ENCODE measurements at regions not wholly inside any gene's neighbourhood (a gene's known extent, or its start where the extent isn't known, plus 50 kb on each side); places are given as distances from the start of the nearest gene placed in this dataset.

GRCh38 chr6:40302856-40303454, 284.2 kb downstream of the LRFN2 start:
- CTCF ChIA-PET = no interaction called here
- Mint-ChIP-seq H3K9me3 (peaks cover 2% of the 10 kb centered on the region), H3K36me3 (ENCODE audit: low read depth) (no peaks in the 10 kb centered on the region), H3K27ac (no peak overlapping the region), H3K27me3 (peaks cover 23% of the 10 kb centered on the region), H3K4me1 (no peaks in the 10 kb centered on the region), H3K4me3 (no peak overlapping the region)
- POLR2A ChIA-PET = no interaction called here
- no peak for DNase-seq

GRCh38 chr6:40299681-40300080, 287.5 kb downstream of the LRFN2 start:
- Mint-ChIP-seq H3K4me3 (no peak overlapping the region), H3K27ac (no peak overlapping the region), H3K27me3 (no peaks in the 10 kb centered on the region), H3K9me3 (peaks cover 2% of the 10 kb centered on the region), H3K4me1 (no peaks in the 10 kb centered on the region), H3K36me3 (ENCODE audit: low read depth) (no peaks in the 10 kb centered on the region)
- DNase-seq = no peak
- ChIA-PET CTCF (interaction anchor here (0.6 kb wide), 1 partner anchor 270 kb away, joined by 3 read pairs; no protein-coding TSS in a partner anchor), POLR2A (no interaction called here)

GRCh38 chr6:40298207-40298606, 289.0 kb downstream of the LRFN2 start:
- H3K27ac Mint-ChIP-seq = no peak overlapping the region
- ChIA-PET POLR2A (no interaction called here), CTCF (no interaction called here)
- H3K9me3 Mint-ChIP-seq = peaks cover 2% of the 10 kb centered on the region
- H3K4me3 Mint-ChIP-seq = no peak overlapping the region
- no peaks in the 10 kb centered on the region for H3K27me3 Mint-ChIP-seq
- H3K36me3 Mint-ChIP-seq (ENCODE audit: low read depth) = no peaks in the 10 kb centered on the region
- DNase-seq = no peak
- H3K4me1 Mint-ChIP-seq = no peaks in the 10 kb centered on the region

- no peak overlapping the region for H3K27ac Mint-ChIP-seq
- H3K36me3 Mint-ChIP-seq (ENCODE audit: low read depth) = no peaks in the 10 kb centered on the region
- peaks cover 2% of the 10 kb centered on the region for H3K9me3 Mint-ChIP-seq
- DNase-seq = no peak
- ChIA-PET POLR2A (no interaction called here), CTCF (no interaction called here)
- no peak overlapping the region for H3K4me3 Mint-ChIP-seq
- peaks cover 4% of the 10 kb centered on the region for H3K27me3 Mint-ChIP-seq
- H3K4me1 Mint-ChIP-seq = no peaks in the 10 kb centered on the region
Measured at GRCh38 chr6:40295251-40295950, 291.8 kb downstream of the LRFN2 start.

GRCh38 chr6:40293460-40294185, 293.5 kb downstream of the LRFN2 start:
- no peak for DNase-seq
- ChIA-PET POLR2A (no interaction called here), CTCF (no interaction called here)
- Mint-ChIP-seq H3K4me3 (no peak overlapping the region), H3K27ac (no peak overlapping the region), H3K9me3 (no peaks in the 10 kb centered on the region), H3K4me1 (no peaks in the 10 kb centered on the region), H3K36me3 (ENCODE audit: low read depth) (no peaks in the 10 kb centered on the region), H3K27me3 (peaks cover 6% of the 10 kb centered on the region)

GRCh38 chr6:40293060-40293459, 294.1 kb downstream of the LRFN2 start:
- no peak for DNase-seq
- Mint-ChIP-seq H3K9me3 (no peaks in the 10 kb centered on the region), H3K4me3 (no peak overlapping the region), H3K27me3 (peaks cover 8% of the 10 kb centered on the region), H3K36me3 (ENCODE audit: low read depth) (no peaks in the 10 kb centered on the region), H3K4me1 (no peaks in the 10 kb centered on the region), H3K27ac (no peak overlapping the region)
- POLR2A ChIA-PET = no interaction called here
- CTCF ChIA-PET = no interaction called here

GRCh38 chr6:40290816-40291215, 296.3 kb downstream of the LRFN2 start:
- CTCF ChIA-PET = no interaction called here
- H3K27me3 Mint-ChIP-seq = peaks cover 29% of the 10 kb centered on the region
- no peaks in the 10 kb centered on the region for H3K36me3 Mint-ChIP-seq (ENCODE audit: low read depth)
- H3K27ac Mint-ChIP-seq = no peak overlapping the region
- H3K9me3 Mint-ChIP-seq = no peaks in the 10 kb centered on the region
- H3K4me1 Mint-ChIP-seq = no peaks in the 10 kb centered on the region
- POLR2A ChIA-PET = no interaction called here
- no peak for DNase-seq
- no peak overlapping the region for H3K4me3 Mint-ChIP-seq

- H3K36me3 Mint-ChIP-seq (ENCODE audit: low read depth) = no peaks in the 10 kb centered on the region
- peaks cover 39% of the 10 kb centered on the region for H3K27me3 Mint-ChIP-seq
- H3K9me3 Mint-ChIP-seq = no peaks in the 10 kb centered on the region
- CTCF ChIA-PET = no interaction called here
- POLR2A ChIA-PET = no interaction called here
- H3K4me1 Mint-ChIP-seq = no peaks in the 10 kb centered on the region
- no peak for DNase-seq
- no peak overlapping the region for H3K4me3 Mint-ChIP-seq
- H3K27ac Mint-ChIP-seq = no peak overlapping the region
Measured at GRCh38 chr6:40288919-40289318, 298.2 kb downstream of the LRFN2 start.

GRCh38 chr6:40287296-40287850, 299.8 kb downstream of the LRFN2 start:
- Mint-ChIP-seq H3K4me1 (no peaks in the 10 kb centered on the region), H3K9me3 (no peaks in the 10 kb centered on the region), H3K4me3 (no peak overlapping the region), H3K27me3 (peaks cover 42% of the 10 kb centered on the region), H3K36me3 (ENCODE audit: low read depth) (no peaks in the 10 kb centered on the region), H3K27ac (no peak overlapping the region)
- POLR2A ChIA-PET = no interaction called here
- CTCF ChIA-PET = no interaction called here
- no peak for DNase-seq

- no peaks in the 10 kb centered on the region for H3K9me3 Mint-ChIP-seq
- no peak overlapping the region for H3K27ac Mint-ChIP-seq
- ChIA-PET CTCF (no interaction called here), POLR2A (no interaction called here)
- H3K36me3 Mint-ChIP-seq (ENCODE audit: low read depth) = no peaks in the 10 kb centered on the region
- peaks cover 42% of the 10 kb centered on the region for H3K27me3 Mint-ChIP-seq
- no peaks in the 10 kb centered on the region for H3K4me1 Mint-ChIP-seq
- H3K4me3 Mint-ChIP-seq = no peak overlapping the region
- DNase-seq = no peak
Measured at GRCh38 chr6:40286721-40287120, 300.4 kb downstream of the LRFN2 start.

GRCh38 chr6:40285996-40286395, 301.2 kb downstream of the LRFN2 start:
- POLR2A ChIA-PET = no interaction called here
- H3K27ac Mint-ChIP-seq = no peak overlapping the region
- H3K36me3 Mint-ChIP-seq (ENCODE audit: low read depth) = no peaks in the 10 kb centered on the region
- peaks cover 41% of the 10 kb centered on the region for H3K27me3 Mint-ChIP-seq
- DNase-seq = no peak
- no peaks in the 10 kb centered on the region for H3K4me1 Mint-ChIP-seq
- H3K4me3 Mint-ChIP-seq = no peak overlapping the region
- CTCF ChIA-PET = no interaction called here
- H3K9me3 Mint-ChIP-seq = no peaks in the 10 kb centered on the region

- CTCF ChIA-PET = interaction anchor here (0.6 kb wide), 1 partner anchor 1149 kb away, joined by 3 read pairs; no protein-coding TSS in a partner anchor
- H3K4me1 Mint-ChIP-seq = no peaks in the 10 kb centered on the region
- H3K36me3 Mint-ChIP-seq (ENCODE audit: low read depth) = no peaks in the 10 kb centered on the region
- peaks cover 40% of the 10 kb centered on the region for H3K27me3 Mint-ChIP-seq
- POLR2A ChIA-PET = no interaction called here
- DNase-seq = no peak
- H3K27ac Mint-ChIP-seq = no peak overlapping the region
- no peaks in the 10 kb centered on the region for H3K9me3 Mint-ChIP-seq
- no peak overlapping the region for H3K4me3 Mint-ChIP-seq
Measured at GRCh38 chr6:40285535-40285934, 301.6 kb downstream of the LRFN2 start.

- Mint-ChIP-seq H3K9me3 (no peaks in the 10 kb centered on the region), H3K36me3 (ENCODE audit: low read depth) (no peaks in the 10 kb centered on the region), H3K27me3 (peaks cover 37% of the 10 kb centered on the region), H3K27ac (no peak overlapping the region), H3K4me1 (no peaks in the 10 kb centered on the region), H3K4me3 (no peak overlapping the region)
- ChIA-PET POLR2A (no interaction called here), CTCF (interaction anchor here (1.3 kb wide), 1 partner anchor 30 kb away, joined by 3 read pairs; no protein-coding TSS in a partner anchor)
- DNase-seq = no peak
Measured at GRCh38 chr6:40282986-40283385, 304.2 kb downstream of the LRFN2 start.
